Duodenal mucosa (tissue), 2 donors: ENCODE measurements at regions not wholly inside any gene's neighbourhood (a gene's known extent, or its start where the extent isn't known, plus 50 kb on each side); places are given as distances from the start of the nearest gene placed in this dataset.
"Not testable (repeated sequence)": the region's sequence is repeated elsewhere in the genome, so short reads cannot be mapped to it uniquely, and the experiment has no call there.

Experiments
- H3K27ac ChIP-seq: one replicate; pipeline ENCODE4 v1.7.0; 2013; ENCODE audit warnings: low read depth, low read length
- H3K27me3 ChIP-seq, 2 donors: one replicate each; pipeline ENCODE4 v1.7.0; 2013; ENCODE audit warnings: low read length in 2 of 2, control low read depth in 1 of 2; ENCODE audit not compliant: insufficient read depth in 2 of 2, control insufficient read depth in 1 of 2
- H3K36me3 ChIP-seq, 2 donors: one replicate each; pipeline ENCODE4 v1.7.0; 2013; ENCODE audit warnings: low read length in 2 of 2, control low read depth in 1 of 2; ENCODE audit not compliant: insufficient read depth in 2 of 2, control insufficient read depth in 1 of 2
- H3K4me1 ChIP-seq, 2 donors: one replicate each; pipeline ENCODE4 v1.7.0; 2013; ENCODE audit warnings: low read length in 2 of 2, control low read depth in 1 of 2; ENCODE audit not compliant: insufficient read depth in 2 of 2, control insufficient read depth in 1 of 2
- H3K4me3 ChIP-seq, 2 donors: one replicate each; pipeline ENCODE4 v1.7.0; 2013; ENCODE audit warnings: low read length in 2 of 2, low read depth in 1 of 2
- H3K9ac ChIP-seq, 2 donors: one replicate each; pipeline ENCODE4 v1.7.0; 2013; ENCODE audit warnings: low read length in 2 of 2, low read depth in 1 of 2
- H3K9me3 ChIP-seq, 2 donors: one replicate each; pipeline ENCODE4 v1.7.0; 2013; ENCODE audit warnings: low read length in 2 of 2, control low read depth in 1 of 2; ENCODE audit not compliant: control insufficient read depth in 1 of 2

- not testable (repeated sequence) for H3K27ac ChIP-seq
Measured at GRCh38 chr7:66554291-66554690, 74.4 kb upstream of the KCTD7 start.

GRCh38 chr7:66554842-66555430, 73.7 kb upstream of the KCTD7 start:
- H3K4me1 ChIP-seq, H3K9ac ChIP-seq, H3K27ac ChIP-seq, H3K27me3 ChIP-seq, H3K4me3 ChIP-seq, H3K9me3 ChIP-seq: not testable (repeated sequence)
- H3K36me3 ChIP-seq, result peaks cover 6 to 48% of the 10 kb centered on the region in 2 donors

More at GRCh38 chr7:66554291-66554690, 74.4 kb upstream of the KCTD7 start:
- not testable (repeated sequence) for H3K9me3 ChIP-seq, H3K4me1 ChIP-seq, H3K9ac ChIP-seq, H3K27me3 ChIP-seq, H3K4me3 ChIP-seq
- H3K36me3 ChIP-seq, result peaks cover 6 to 51% of the 10 kb centered on the region in 2 donors

GRCh38 chr7:66556177-66556548, 72.5 kb upstream of the KCTD7 start:
- H3K4me3 ChIP-seq, result no peak overlapping the region
- H3K9ac ChIP-seq, result no peak overlapping the region
- no peaks in the 10 kb centered on the region for H3K4me1 ChIP-seq
- no peaks in the 10 kb centered on the region for H3K27me3 ChIP-seq
- no peaks in the 10 kb centered on the region for H3K9me3 ChIP-seq
- H3K27ac ChIP-seq, result no peak overlapping the region
- H3K36me3 ChIP-seq, result peaks cover 10 to 42% of the 10 kb centered on the region in 2 donors

- Histone ChIP-seq H3K27ac (no peak overlapping the region), H3K4me3 (no peak overlapping the region), H3K4me1 (no peaks in the 10 kb centered on the region), H3K36me3 (peaks cover 4 to 37% of the 10 kb centered on the region in 2 donors), H3K9ac (no peak overlapping the region), H3K27me3 (no peaks in the 10 kb centered on the region), H3K9me3 (no peaks in the 10 kb centered on the region)
Measured at GRCh38 chr7:66556549-66557213, 72.0 kb upstream of the KCTD7 start.

GRCh38 chr7:66557214-66558200, 71.2 kb upstream of the KCTD7 start:
- peaks cover 4 to 29% of the 10 kb centered on the region in 2 donors for H3K36me3 ChIP-seq
- H3K4me3 ChIP-seq, result peak overlapping the region; percentile 48 to 50
- H3K4me1 ChIP-seq, result no peaks in the 10 kb centered on the region
- no peak overlapping the region for H3K9ac ChIP-seq
- no peaks in the 10 kb centered on the region for H3K27me3 ChIP-seq
- no peaks in the 10 kb centered on the region for H3K9me3 ChIP-seq
- H3K27ac ChIP-seq, result no peak overlapping the region

GRCh38 chr7:66558201-66558641, 70.5 kb upstream of the KCTD7 start:
- Histone ChIP-seq H3K27ac (no peak overlapping the region), H3K4me3 (no peak overlapping the region)

GRCh38 chr7:66558660-66559465, 69.8 kb upstream of the KCTD7 start:
- Histone ChIP-seq H3K36me3 (peaks cover 4 to 19% of the 10 kb centered on the region in 2 donors), H3K9ac (no peak overlapping the region), H3K4me1 (no peaks in the 10 kb centered on the region), H3K27ac (no peak overlapping the region), H3K9me3 (no peaks in the 10 kb centered on the region), H3K27me3 (no peaks in the 10 kb centered on the region), H3K4me3 (no peak overlapping the region)

More at GRCh38 chr7:66558201-66558641, 70.5 kb upstream of the KCTD7 start:
- no peak overlapping the region for H3K9ac ChIP-seq
- no peaks in the 10 kb centered on the region for H3K4me1 ChIP-seq
- H3K9me3 ChIP-seq, result no peaks in the 10 kb centered on the region
- H3K36me3 ChIP-seq, result peaks cover 4 to 23% of the 10 kb centered on the region in 2 donors
- H3K27me3 ChIP-seq, result no peaks in the 10 kb centered on the region

- Histone ChIP-seq H3K36me3 (peaks cover 11% of the 10 kb centered on the region in 2 donors), H3K4me1 (no peaks in the 10 kb centered on the region), H3K27ac (no peak overlapping the region), H3K9ac (no peak overlapping the region), H3K4me3 (no peak overlapping the region), H3K9me3 (no peaks in the 10 kb centered on the region), H3K27me3 (no peaks in the 10 kb centered on the region)
Measured at GRCh38 chr7:66564045-66564444, 64.6 kb upstream of the KCTD7 start.

- H3K4me3 ChIP-seq, H3K9me3 ChIP-seq, H3K4me1 ChIP-seq, H3K27me3 ChIP-seq, H3K27ac ChIP-seq, H3K9ac ChIP-seq: not testable (repeated sequence)
- H3K36me3 ChIP-seq, result peaks cover 14 to 27% of the 10 kb centered on the region in 2 donors
Measured at GRCh38 chr7:66570179-66570578, 58.5 kb upstream of the KCTD7 start.
